HCT116 (cell line): ENCODE measurements at regions not wholly inside any gene's neighbourhood (a gene's known extent, or its start where the extent isn't known, plus 50 kb on each side); places are given as distances from the start of the nearest gene placed in this dataset.

Source experiments
- ATAC-seq: fragments of 200-7000 bp; cut with Tn5 transposase; 2 replicates; pipeline ENCODE4 v1.9.1; 2020; ENCODE audit warnings: mild to moderate bottlenecking, moderate library complexity
- BruUV-seq: library from RNA; stranded (reverse); fragments of 400-500 nt; replicated peaks from 2 replicates; lab custom pipeline; 2021; lab: Mats Ljungman, UMichigan
- CTCF ChIA-PET: fragments of 300-600 bp; sonication (Branson Sonifier 250); formaldehyde crosslinking; loops from one replicate; lab custom pipeline; 2021; ENCODE audit warnings: antibody characterized with exemption; lab: Charles Lee
- POLR2A ChIA-PET: fragments of 300-600, 350-600 bp; sonication (Branson Sonifier 250); formaldehyde crosslinking; loops from one replicate; lab custom pipeline; 2021; ENCODE audit warnings: antibody characterized with exemption; lab: Charles Lee
- RAD21 ChIA-PET, 2 experiments: fragments of 300-600 bp; sonication (Branson Sonifier 250); formaldehyde crosslinking; loops; one replicate each; lab custom pipeline; 2023; ENCODE audit warnings: low total read pairs in 2 of 2; ENCODE audit not compliant: uncharacterized antibody in 2 of 2, unreplicated experiment in 2 of 2, low non-redundant PET in 1 of 2; lab: Charles Lee
- DNase-seq: peaks from one replicate; pipeline ENCODE4 v3.0.0-alpha.2; 2010; ENCODE audit warnings: low read depth, low spot score
- H2AFZ ChIP-seq: fragments of 200-600 bp; shearing (Covaris generic), sonication (generic); 2 replicates; pipeline ENCODE4 v1.6.1; 2017; ENCODE audit warnings: low read depth, mixed run types, mixed read lengths, antibody characterized with exemption, low read length; ENCODE audit not compliant: poor library complexity, severe bottlenecking
- H3K27ac ChIP-seq: 2 replicates; pipeline ENCODE4 v1.5.1; 2012; ENCODE audit warnings: low read depth, low read length
- H3K27me3 ChIP-seq: fragments of 200-600 bp; sonication (generic); 2 replicates; pipeline ENCODE4 v1.6.1; 2016; ENCODE audit warnings: mixed run types, low read length, mixed read lengths; ENCODE audit not compliant: insufficient read depth
- H3K36me3 ChIP-seq, 2 experiments: fragments of 200-500 bp in 1 of 2; fragments of 200-600 bp in 1 of 2; sonication (Bioruptor generic) in 1 of 2; sonication (generic) in 1 of 2; 2 replicates each; pipeline versions ENCODE4 v1.5.1 to v1.6.1; 2014 to 2016; ENCODE audit warnings: low read length in 2 of 2, inconsistent platforms in 1 of 2, mixed read lengths in 1 of 2, mixed run types in 1 of 2; ENCODE audit not compliant: insufficient read depth in 2 of 2, control insufficient read depth in 1 of 2
- H3K4me1 ChIP-seq, 2 experiments: fragments of 200-600 bp in 1 of 2; sonication (generic) in 1 of 2; 2 replicates each; pipeline versions ENCODE4 v1.5.1 to v1.6.1; 2012 to 2017; ENCODE audit warnings: low read length in 2 of 2, inconsistent platforms in 1 of 2, mild to moderate bottlenecking in 1 of 2, mixed read lengths in 1 of 2, mixed run types in 1 of 2, moderate library complexity in 1 of 2; ENCODE audit not compliant: insufficient read depth in 2 of 2, control insufficient read depth in 1 of 2
- H3K4me2 ChIP-seq: fragments of 200-600 bp; sonication (generic); 2 replicates; pipeline ENCODE4 v1.6.1; 2017; ENCODE audit warnings: mixed run types, low read length, mixed read lengths
- H3K4me3 ChIP-seq, 2 experiments: fragments of 200-600 bp in 1 of 2; sonication (generic) in 1 of 2; replicated peaks in 1 of 2; 2 replicates each; pipeline ENCODE4 v1.5.1; 2011 to 2016; ENCODE audit warnings: low read length in 2 of 2, control low read depth in 1 of 2, low read depth in 1 of 2, mild to moderate bottlenecking in 1 of 2, mixed read lengths in 1 of 2, mixed run types in 1 of 2
- H3K79me2 ChIP-seq: fragments of 200-600 bp; sonication (generic); 2 replicates; pipeline ENCODE4 v1.6.1; 2017; ENCODE audit warnings: mild to moderate bottlenecking, mixed run types, low read length, moderate library complexity, mixed read lengths; ENCODE audit not compliant: insufficient read depth
- H3K9ac ChIP-seq: fragments of 200-600 bp; sonication (generic); 2 replicates; pipeline ENCODE4 v1.6.1; 2016; ENCODE audit warnings: low read length, mixed read lengths
- H3K9me2 ChIP-seq: fragments of 200-600 bp; sonication (generic), shearing (Covaris generic); 2 replicates; pipeline ENCODE4 v1.6.1; 2017; ENCODE audit warnings: mixed run types, mild to moderate bottlenecking, moderate library complexity; ENCODE audit not compliant: insufficient read depth
- H3K9me3 ChIP-seq, 2 experiments: fragments of 200-500 bp in 1 of 2; fragments of 200-600 bp in 1 of 2; sonication (Bioruptor generic) in 1 of 2; sonication (generic) in 1 of 2; 2 replicates each; pipeline ENCODE4 v1.6.1; 2014 to 2017; ENCODE audit warnings: low read length in 2 of 2, mixed read lengths in 2 of 2, inconsistent platforms in 1 of 2, low read depth in 1 of 2, mild to moderate bottlenecking in 1 of 2, mixed run types in 1 of 2, moderate library complexity in 1 of 2; ENCODE audit not compliant: control insufficient read depth in 1 of 2, insufficient read depth in 1 of 2
- H4K20me1 ChIP-seq: fragments of 200-600 bp; sonication (generic), shearing (Covaris generic); 2 replicates; pipeline ENCODE4 v1.6.1; 2017; ENCODE audit warnings: mixed run types, mild to moderate bottlenecking, moderate library complexity; ENCODE audit not compliant: insufficient read depth
- CBX3 ChIP-seq: IDR thresholded peaks from 2 replicates; pipeline ENCODE4 v1.6.1; 2012; ENCODE audit warnings: low read depth
- EGR1 ChIP-seq: IDR thresholded peaks from 2 replicates; pipeline ENCODE4 v1.6.1; 2012; ENCODE audit warnings: low read depth
- ELF1 ChIP-seq: IDR thresholded peaks from 2 replicates; pipeline ENCODE4 v1.6.1; 2012; ENCODE audit warnings: low read depth, borderline replicate concordance
- FOSL1 ChIP-seq: IDR thresholded peaks from 2 replicates; pipeline ENCODE4 v1.6.1; 2012; ENCODE audit warnings: low read depth
- POLR2A ChIP-seq: IDR thresholded peaks from 2 replicates; pipeline ENCODE4 v1.7.0; 2011; ENCODE audit warnings: borderline replicate concordance; ENCODE audit not compliant: insufficient read depth, insufficient read length; ENCODE audit errors: extremely low read depth
- SIN3A ChIP-seq: IDR thresholded peaks from 2 replicates; pipeline ENCODE4 v1.6.1; 2012; ENCODE audit warnings: low read depth
- SP1 ChIP-seq: IDR thresholded peaks from 2 replicates; pipeline ENCODE4 v1.6.1; 2012; ENCODE audit warnings: low read depth
- SRF ChIP-seq: IDR thresholded peaks from 2 replicates; pipeline ENCODE4 v1.6.1; 2012; ENCODE audit warnings: low read depth
- YY1 ChIP-seq: IDR thresholded peaks from 2 replicates; pipeline ENCODE4 v1.6.1; 2011; ENCODE audit warnings: low read length, low read depth, moderate library complexity, mild to moderate bottlenecking; ENCODE audit not compliant: insufficient replicate concordance; ENCODE audit errors: extremely low read depth
- ZFX ChIP-seq: fragments of 450-650 bp; IDR thresholded peaks from 2 replicates; pipeline ENCODE4 v1.6.1; 2017
- intact Hi-C: fragments of 100-400 bp; cut with micrococcal nuclease; formaldehyde crosslinking; loops from 2 replicates; pipeline ENCODE4 v1.10.0; 2022
- TF ChIP-seq, protein P1 (sequence below): IDR thresholded peaks from 2 replicates; pipeline ENCODE4 v1.6.1; 2012; ENCODE audit warnings: low read depth
- TF ChIP-seq, protein P2 (sequence below): IDR thresholded peaks from 2 replicates; pipeline ENCODE4 v1.6.1; 2012
- TF ChIP-seq, protein P3 (sequence below): IDR thresholded peaks from 2 replicates; pipeline ENCODE4 v1.6.1; 2012

DNA sequence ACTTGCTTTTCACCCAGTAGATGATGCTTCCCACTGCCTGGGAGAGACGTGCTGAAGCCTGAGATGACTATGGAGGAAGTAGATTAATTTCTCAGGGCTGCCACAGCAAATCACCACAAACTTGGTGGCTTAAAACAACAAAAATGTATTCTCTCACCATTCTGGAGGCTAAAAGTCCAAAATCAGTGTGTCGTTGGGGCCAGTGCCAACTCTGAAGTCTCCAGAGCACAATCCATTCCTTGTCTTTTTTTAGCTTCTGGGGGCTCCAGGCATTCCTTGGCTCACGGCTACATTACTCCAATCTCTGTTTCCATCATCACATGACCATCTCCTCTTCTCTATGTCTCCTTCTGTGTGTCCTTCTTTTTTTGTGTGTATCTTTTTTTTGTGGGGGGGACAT, 105.8 kb upstream of the C1QTNF7 start:
- no peak for TF ChIP-seq FOSL1
- TF ChIP-seq ELF1, result no peak
- TF ChIP-seq, protein P1, sequence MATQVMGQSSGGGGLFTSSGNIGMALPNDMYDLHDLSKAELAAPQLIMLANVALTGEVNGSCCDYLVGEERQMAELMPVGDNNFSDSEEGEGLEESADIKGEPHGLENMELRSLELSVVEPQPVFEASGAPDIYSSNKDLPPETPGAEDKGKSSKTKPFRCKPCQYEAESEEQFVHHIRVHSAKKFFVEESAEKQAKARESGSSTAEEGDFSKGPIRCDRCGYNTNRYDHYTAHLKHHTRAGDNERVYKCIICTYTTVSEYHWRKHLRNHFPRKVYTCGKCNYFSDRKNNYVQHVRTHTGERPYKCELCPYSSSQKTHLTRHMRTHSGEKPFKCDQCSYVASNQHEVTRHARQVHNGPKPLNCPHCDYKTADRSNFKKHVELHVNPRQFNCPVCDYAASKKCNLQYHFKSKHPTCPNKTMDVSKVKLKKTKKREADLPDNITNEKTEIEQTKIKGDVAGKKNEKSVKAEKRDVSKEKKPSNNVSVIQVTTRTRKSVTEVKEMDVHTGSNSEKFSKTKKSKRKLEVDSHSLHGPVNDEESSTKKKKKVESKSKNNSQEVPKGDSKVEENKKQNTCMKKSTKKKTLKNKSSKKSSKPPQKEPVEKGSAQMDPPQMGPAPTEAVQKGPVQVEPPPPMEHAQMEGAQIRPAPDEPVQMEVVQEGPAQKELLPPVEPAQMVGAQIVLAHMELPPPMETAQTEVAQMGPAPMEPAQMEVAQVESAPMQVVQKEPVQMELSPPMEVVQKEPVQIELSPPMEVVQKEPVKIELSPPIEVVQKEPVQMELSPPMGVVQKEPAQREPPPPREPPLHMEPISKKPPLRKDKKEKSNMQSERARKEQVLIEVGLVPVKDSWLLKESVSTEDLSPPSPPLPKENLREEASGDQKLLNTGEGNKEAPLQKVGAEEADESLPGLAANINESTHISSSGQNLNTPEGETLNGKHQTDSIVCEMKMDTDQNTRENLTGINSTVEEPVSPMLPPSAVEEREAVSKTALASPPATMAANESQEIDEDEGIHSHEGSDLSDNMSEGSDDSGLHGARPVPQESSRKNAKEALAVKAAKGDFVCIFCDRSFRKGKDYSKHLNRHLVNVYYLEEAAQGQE, result no peak
- TF ChIP-seq, protein P2, sequence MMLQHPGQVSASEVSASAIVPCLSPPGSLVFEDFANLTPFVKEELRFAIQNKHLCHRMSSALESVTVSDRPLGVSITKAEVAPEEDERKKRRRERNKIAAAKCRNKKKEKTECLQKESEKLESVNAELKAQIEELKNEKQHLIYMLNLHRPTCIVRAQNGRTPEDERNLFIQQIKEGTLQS, result no peak
- no peak for TF ChIP-seq YY1
- TF ChIP-seq SRF, result no peak
- TF ChIP-seq, protein P3, sequence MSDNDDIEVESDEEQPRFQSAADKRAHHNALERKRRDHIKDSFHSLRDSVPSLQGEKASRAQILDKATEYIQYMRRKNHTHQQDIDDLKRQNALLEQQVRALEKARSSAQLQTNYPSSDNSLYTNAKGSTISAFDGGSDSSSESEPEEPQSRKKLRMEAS, result no peak
- no peak for TF ChIP-seq SIN3A
- TF ChIP-seq EGR1, result no peak
- TF ChIP-seq SP1, result no peak
- no peak for TF ChIP-seq ZFX
- no peak for TF ChIP-seq POLR2A
- no peak for TF ChIP-seq CBX3
- Histone ChIP-seq H3K4me3 (no peak overlapping the region), H3K36me3 (no peaks in the 10 kb centered on the region), H3K9me2 (no peaks in the 10 kb centered on the region), H3K4me2 (no peak overlapping the region), H2AFZ (no peak overlapping the region), H4K20me1 (no peaks in the 10 kb centered on the region), H3K79me2 (no peaks in the 10 kb centered on the region), H3K27ac (no peak overlapping the region), H3K4me1 (no peaks in the 10 kb centered on the region), H3K27me3 (peaks cover 37% of the 10 kb centered on the region), H3K9ac (no peak overlapping the region), H3K9me3 (no peaks in the 10 kb centered on the region)
- CTCF ChIA-PET, result no interaction called here
- POLR2A ChIA-PET, result no interaction called here
- RAD21 ChIA-PET, result no interaction called here
- intact Hi-C loops, result no loop called here
- no peak for DNase-seq
- BruUV-seq, result no TSS peak
- ATAC-seq, result no peak
